GM18873 (cell line): ENCODE measurements at regions not wholly inside any gene's neighbourhood (a gene's known extent, or its start where the extent isn't known, plus 50 kb on each side); places are given as distances from the start of the nearest gene placed in this dataset.
"Not testable (repeated sequence)": the region's sequence is repeated elsewhere in the genome, so short reads cannot be mapped to it uniquely, and the experiment has no call there.

Experiments
- ATAC-seq: cut with Tn5 transposase; IDR thresholded peaks from one replicate; pipeline ENCODE4 v1.9.1; 2021; ENCODE audit warnings: mild to moderate bottlenecking, moderate library complexity, moderate number of reproducible peaks; ENCODE audit not compliant: unreplicated experiment, low FRiP score

GRCh38 chr4:138595731-138596460 is 353.7 kb upstream of the SLC7A11 start:
- ATAC-seq = no peak

- no peak for ATAC-seq
Observed at GRCh38 chr4:138595171-138595570, 353.0 kb upstream of the SLC7A11 start.

- ATAC-seq = no peak
Observed at GRCh38 chr4:138592796-138593195, 350.6 kb upstream of the SLC7A11 start.

GRCh38 chr4:138591808-138592207 is 349.7 kb upstream of the SLC7A11 start:
- ATAC-seq = no peak

- ATAC-seq = no peak
Observed at GRCh38 chr4:138588501-138588900, 346.4 kb upstream of the SLC7A11 start.

GRCh38 chr4:138579146-138579545 is 337.0 kb upstream of the SLC7A11 start:
- ATAC-seq = no peak

GRCh38 chr4:138577826-138578225 is 335.7 kb upstream of the SLC7A11 start:
- ATAC-seq = not testable (repeated sequence)

- ATAC-seq = no peak
Observed at GRCh38 chr4:138577145-138577544, 335.0 kb upstream of the SLC7A11 start.

- ATAC-seq = no peak
Observed at GRCh38 chr4:138576684-138577083, 334.5 kb upstream of the SLC7A11 start.

GRCh38 chr4:138573246-138573645 is 331.1 kb upstream of the SLC7A11 start:
- no peak for ATAC-seq

GRCh38 chr4:138572007-138572406 is 329.9 kb upstream of the SLC7A11 start:
- no peak for ATAC-seq

- no peak for ATAC-seq
Observed at GRCh38 chr4:138567696-138568095, 325.5 kb upstream of the SLC7A11 start.

- no peak for ATAC-seq
Observed at GRCh38 chr4:138565576-138565975, 323.4 kb upstream of the SLC7A11 start.

GRCh38 chr4:138562544-138562991 is 320.4 kb upstream of the SLC7A11 start:
- ATAC-seq = no peak

- ATAC-seq = no peak
Observed at GRCh38 chr4:138561906-138562305, 319.8 kb upstream of the SLC7A11 start.

- no peak for ATAC-seq
Observed at GRCh38 chr4:138561276-138561880, 319.2 kb upstream of the SLC7A11 start.

GRCh38 chr4:138560448-138560847 is 318.3 kb upstream of the SLC7A11 start:
- ATAC-seq = no peak

GRCh38 chr4:138558886-138559285 is 316.7 kb upstream of the SLC7A11 start:
- ATAC-seq = no peak

GRCh38 chr4:138555584-138555983 is 313.4 kb upstream of the SLC7A11 start:
- ATAC-seq = peak; percentile 92

- no peak for ATAC-seq
Observed at GRCh38 chr4:138555108-138555507, 313.0 kb upstream of the SLC7A11 start.

- ATAC-seq = no peak
Observed at GRCh38 chr4:138553001-138553845, 311.1 kb upstream of the SLC7A11 start.
